Astrocyte of the hippocampus (primary cell): ENCODE measurements at regions not wholly inside any gene's neighbourhood (a gene's known extent, or its start where the extent isn't known, plus 50 kb on each side); places are given as distances from the start of the nearest gene placed in this dataset.
"Not testable (repeated sequence)": the region's sequence is repeated elsewhere in the genome, so short reads cannot be mapped to it uniquely, and the experiment has no call there.

Source experiments
- DNase-seq: peaks from one replicate; pipeline ENCODE4 v3.0.0; 2011; ENCODE audit warnings: low read depth, low spot score

GRCh38 chr3:80618295-80619256 is 850.8 kb upstream of the ROBO1 start:
- no peak for DNase-seq

GRCh38 chr3:80612366-80612765 is 844.6 kb upstream of the ROBO1 start:
- DNase-seq, result no peak

GRCh38 chr3:80608072-80608471 is 840.3 kb upstream of the ROBO1 start:
- DNase-seq, result not testable (repeated sequence)

- DNase-seq, result no peak
These were observed 838.3 kb upstream of the ROBO1 start for GRCh38 chr3:80606073-80606472.

GRCh38 chr3:80601479-80601878 is 833.7 kb upstream of the ROBO1 start:
- DNase-seq, result no peak

- no peak for DNase-seq
These were observed 825.0 kb upstream of the ROBO1 start for GRCh38 chr3:80592792-80593191.

GRCh38 chr3:80586338-80586737 is 818.5 kb upstream of the ROBO1 start:
- no peak for DNase-seq

- DNase-seq, result no peak
These were observed 812.3 kb upstream of the ROBO1 start for GRCh38 chr3:80580146-80580545.

- no peak for DNase-seq
These were observed 796.6 kb upstream of the ROBO1 start for GRCh38 chr3:80564391-80564790.

- no peak for DNase-seq
These were observed 791.9 kb upstream of the ROBO1 start for GRCh38 chr3:80559701-80560100.

GRCh38 chr3:80556763-80557162 is 789.0 kb upstream of the ROBO1 start:
- peak; percentile 4 for DNase-seq

- DNase-seq, result no peak
These were observed 786.5 kb upstream of the ROBO1 start for GRCh38 chr3:80554304-80554703.

GRCh38 chr3:80553211-80553610 is 785.4 kb upstream of the ROBO1 start:
- DNase-seq, result no peak

GRCh38 chr3:80550174-80550573 is 782.4 kb upstream of the ROBO1 start:
- DNase-seq, result no peak

GRCh38 chr3:80549173-80549572 is 781.4 kb upstream of the ROBO1 start:
- peak; percentile 34 for DNase-seq

GRCh38 chr3:80543154-80543553 is 775.4 kb upstream of the ROBO1 start:
- no peak for DNase-seq

GRCh38 chr3:80542456-80542855 is 774.7 kb upstream of the ROBO1 start:
- DNase-seq, result no peak

- DNase-seq, result no peak
These were observed 769.9 kb upstream of the ROBO1 start for GRCh38 chr3:80537680-80538079.

- no peak for DNase-seq
These were observed 767.5 kb upstream of the ROBO1 start for GRCh38 chr3:80535286-80535685.

GRCh38 chr3:80533553-80533952 is 765.8 kb upstream of the ROBO1 start:
- no peak for DNase-seq

GRCh38 chr3:80526153-80526552 is 758.4 kb upstream of the ROBO1 start:
- no peak for DNase-seq

GRCh38 chr3:80521081-80521480 is 753.3 kb upstream of the ROBO1 start:
- DNase-seq, result no peak

GRCh38 chr3:80519436-80519835 is 751.6 kb upstream of the ROBO1 start:
- DNase-seq, result no peak
